AG10803 (cell line): ENCODE measurements at regions not wholly inside any gene's neighbourhood (a gene's known extent, or its start where the extent isn't known, plus 50 kb on each side); places are given as distances from the start of the nearest gene placed in this dataset.

ENCODE experiments used
- DNase-seq: peaks from one replicate; pipeline ENCODE4 v3.0.0; 2010; ENCODE audit warnings: low read depth
- H3K4me3 ChIP-seq: 2 replicates; pipeline ENCODE4 v1.5.1; 2011; ENCODE audit warnings: mild to moderate bottlenecking, low read length, control low read depth
- TF ChIP-seq, protein P1 (sequence below): conservative IDR thresholded peaks from 2 replicates; pipeline ENCODE4 v1.5.1; 2011; ENCODE audit warnings: mild to moderate bottlenecking, low read length, control low read depth, inconsistent platforms

DNA sequence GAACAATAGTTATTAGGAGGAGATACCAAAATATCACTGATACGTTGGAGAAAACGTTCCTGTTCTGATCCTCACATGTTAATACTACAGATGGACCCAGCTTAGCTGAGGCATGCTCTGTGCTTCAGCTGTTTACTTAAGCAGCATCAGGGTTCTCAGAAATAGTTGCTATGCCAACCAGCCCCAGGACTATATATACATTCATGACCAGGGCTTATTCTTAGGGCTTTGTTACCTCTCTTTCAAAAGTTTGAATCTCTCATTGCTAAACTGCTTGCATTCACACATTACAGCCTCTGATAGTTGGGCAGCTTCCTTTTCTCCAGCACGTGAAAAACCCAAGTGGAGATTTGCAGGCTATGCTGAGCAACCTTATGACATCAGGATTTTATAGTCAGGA lies 800.4 kb downstream of the DIAPH3 start:
- no peak for DNase-seq

DNA sequence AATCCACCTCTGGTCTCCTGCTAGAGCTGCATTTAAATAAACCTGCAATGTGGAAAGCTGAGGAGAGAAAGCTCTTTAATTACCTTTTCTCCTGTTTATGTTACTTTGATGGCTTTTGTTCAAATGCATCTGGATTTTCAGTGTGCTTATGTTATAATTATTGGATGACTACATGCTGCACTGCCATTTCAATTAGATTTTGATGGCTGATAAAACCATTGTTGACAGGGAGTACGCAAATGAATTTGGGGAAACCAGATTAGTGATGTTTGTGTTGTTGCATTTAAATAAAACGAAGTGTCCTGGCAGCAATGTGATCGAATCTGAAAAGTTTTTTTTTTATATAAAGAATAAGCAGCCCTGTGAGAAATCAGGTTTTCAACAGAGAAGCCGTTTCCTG lies 799.8 kb downstream of the DIAPH3 start:
- TF ChIP-seq, protein P1, sequence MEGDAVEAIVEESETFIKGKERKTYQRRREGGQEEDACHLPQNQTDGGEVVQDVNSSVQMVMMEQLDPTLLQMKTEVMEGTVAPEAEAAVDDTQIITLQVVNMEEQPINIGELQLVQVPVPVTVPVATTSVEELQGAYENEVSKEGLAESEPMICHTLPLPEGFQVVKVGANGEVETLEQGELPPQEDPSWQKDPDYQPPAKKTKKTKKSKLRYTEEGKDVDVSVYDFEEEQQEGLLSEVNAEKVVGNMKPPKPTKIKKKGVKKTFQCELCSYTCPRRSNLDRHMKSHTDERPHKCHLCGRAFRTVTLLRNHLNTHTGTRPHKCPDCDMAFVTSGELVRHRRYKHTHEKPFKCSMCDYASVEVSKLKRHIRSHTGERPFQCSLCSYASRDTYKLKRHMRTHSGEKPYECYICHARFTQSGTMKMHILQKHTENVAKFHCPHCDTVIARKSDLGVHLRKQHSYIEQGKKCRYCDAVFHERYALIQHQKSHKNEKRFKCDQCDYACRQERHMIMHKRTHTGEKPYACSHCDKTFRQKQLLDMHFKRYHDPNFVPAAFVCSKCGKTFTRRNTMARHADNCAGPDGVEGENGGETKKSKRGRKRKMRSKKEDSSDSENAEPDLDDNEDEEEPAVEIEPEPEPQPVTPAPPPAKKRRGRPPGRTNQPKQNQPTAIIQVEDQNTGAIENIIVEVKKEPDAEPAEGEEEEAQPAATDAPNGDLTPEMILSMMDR: no peak
- no peak overlapping the region for H3K4me3 ChIP-seq
- DNase-seq: no peak

More for the DNA sequence above, 800.4 kb downstream of the DIAPH3 start:
- TF ChIP-seq, protein P1: no peak
- no peak overlapping the region for H3K4me3 ChIP-seq

DNA sequence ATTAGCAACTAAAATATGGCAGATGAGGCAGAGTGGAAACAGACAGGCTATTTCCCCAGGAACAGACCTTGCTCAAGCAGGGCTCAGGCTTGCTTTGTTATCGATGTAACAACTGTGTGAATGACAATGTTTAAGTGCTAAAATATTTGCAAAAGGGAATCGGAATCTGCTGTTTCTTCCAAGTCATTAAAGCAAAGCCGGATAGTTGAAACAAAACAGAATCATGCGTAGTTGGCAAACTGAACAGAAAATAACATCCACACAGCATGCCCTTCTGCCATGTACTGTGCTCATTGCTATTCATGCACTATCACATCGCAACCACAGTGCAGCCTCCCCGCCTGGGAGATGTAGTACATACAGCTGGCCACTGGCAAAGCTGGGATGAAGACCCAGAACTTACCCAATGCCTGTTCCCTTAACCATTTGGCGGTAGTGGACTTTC lies 799.1 kb downstream of the DIAPH3 start:
- TF ChIP-seq, protein P1: no peak
- no peak for DNase-seq
- H3K4me3 ChIP-seq: no peak overlapping the region

DNA sequence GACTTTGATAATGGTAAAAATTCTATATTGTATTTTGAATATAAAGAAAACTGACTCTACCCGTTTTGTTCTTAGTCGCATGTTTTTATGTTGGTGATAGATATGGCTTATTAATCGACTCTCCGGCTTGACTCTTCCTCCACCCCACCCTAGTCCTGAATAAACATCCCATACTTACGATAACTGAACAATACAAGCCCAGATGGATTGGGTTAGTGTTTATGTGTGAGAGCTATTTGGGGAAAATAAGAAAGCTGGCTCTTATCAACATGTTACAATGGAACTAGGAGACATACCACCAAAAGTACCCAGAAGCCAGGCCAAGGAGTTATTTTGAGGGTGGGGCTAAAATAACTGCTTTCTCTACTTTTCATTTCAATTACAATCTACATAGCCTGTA lies 796.3 kb downstream of the DIAPH3 start:
- no peak overlapping the region for H3K4me3 ChIP-seq
- TF ChIP-seq, protein P1: no peak
- no peak for DNase-seq

DNA sequence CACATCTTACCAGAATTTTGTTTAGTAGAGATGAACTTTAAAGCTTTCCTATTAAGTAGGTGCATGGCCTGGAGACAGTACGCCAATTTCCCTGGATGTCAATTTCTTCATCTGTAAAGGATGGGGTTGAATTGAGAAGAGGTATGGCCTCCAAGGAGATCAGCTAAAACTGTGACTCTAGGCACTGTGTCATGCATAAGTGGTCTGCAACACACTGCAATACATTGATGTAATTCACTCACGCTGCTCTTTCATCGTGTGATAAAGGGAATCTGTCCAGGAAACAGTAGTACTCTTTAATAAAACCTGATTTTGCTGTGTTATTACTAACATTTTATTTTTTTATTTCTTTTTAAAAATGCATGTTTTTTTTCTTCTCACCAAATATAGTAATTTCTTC lies 795.8 kb downstream of the DIAPH3 start:
- TF ChIP-seq, protein P1: no peak
- DNase-seq: no peak
- H3K4me3 ChIP-seq: no peak overlapping the region

DNA sequence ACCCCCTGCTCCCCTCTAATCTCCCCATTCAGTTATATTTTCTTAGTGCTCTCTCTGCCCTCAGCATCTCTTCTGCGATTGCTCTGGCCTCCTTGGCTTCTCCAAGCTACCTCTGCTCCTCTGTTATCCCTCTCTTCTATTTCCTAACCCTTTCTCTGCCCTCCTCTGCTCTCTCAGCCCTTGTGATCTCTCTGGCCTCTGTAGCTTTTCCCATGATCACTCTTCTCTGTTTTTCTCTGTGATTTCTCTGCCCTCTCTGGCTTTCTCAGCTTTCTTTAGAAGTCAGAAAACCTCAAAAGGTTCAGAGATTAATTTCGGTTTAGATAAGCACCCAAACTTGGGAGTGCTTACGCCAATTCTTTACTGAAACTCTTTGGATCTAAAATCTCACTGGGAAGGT lies 795.0 kb downstream of the DIAPH3 start:
- no peak for DNase-seq
- no peak overlapping the region for H3K4me3 ChIP-seq
- TF ChIP-seq, protein P1: no peak

DNA sequence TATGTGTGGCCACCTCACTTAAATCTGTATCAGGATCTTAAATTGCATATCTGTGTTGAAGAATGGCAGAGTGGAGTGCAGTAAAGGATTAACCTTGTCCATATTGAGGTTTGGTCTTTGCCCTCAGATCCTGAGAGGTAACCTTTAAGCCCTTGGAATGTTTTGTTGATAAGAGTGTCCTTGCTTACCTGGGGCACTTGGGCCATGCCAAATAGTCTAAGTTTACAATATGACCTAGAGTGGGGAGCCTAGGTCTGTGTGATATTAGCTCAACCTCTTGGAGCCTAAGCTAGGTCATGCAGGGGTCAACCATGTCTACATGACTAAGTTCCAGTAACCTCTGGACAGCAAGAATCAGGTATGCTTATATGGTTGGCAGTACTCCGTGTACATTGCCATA lies 792.5 kb downstream of the DIAPH3 start:
- DNase-seq: no peak
- no peak overlapping the region for H3K4me3 ChIP-seq
- TF ChIP-seq, protein P1: no peak
